ENCODE measurements at regions not wholly inside any gene's neighbourhood (a gene's known extent, or its start where the extent isn't known, plus 50 kb on each side); places are given as distances from the start of the nearest gene placed in this dataset.

GRCh38 chr11:69219991-69220390 lies 64.3 kb downstream of the SMIM38 start:
- no peak for TF ChIP-seq CTCF (IDR thresholded peaks at IDR 0.05; ENCODE audit: low read depth, low read length)
- no peak for TF ChIP-seq EZH2phosphoT487 (IDR thresholded peaks at IDR 0.05; ENCODE audit: low read depth)
